ENCODE measurements at regions not wholly inside any gene's neighbourhood (a gene's known extent, or its start where the extent isn't known, plus 50 kb on each side); places are given as distances from the start of the nearest gene placed in this dataset.

DNA sequence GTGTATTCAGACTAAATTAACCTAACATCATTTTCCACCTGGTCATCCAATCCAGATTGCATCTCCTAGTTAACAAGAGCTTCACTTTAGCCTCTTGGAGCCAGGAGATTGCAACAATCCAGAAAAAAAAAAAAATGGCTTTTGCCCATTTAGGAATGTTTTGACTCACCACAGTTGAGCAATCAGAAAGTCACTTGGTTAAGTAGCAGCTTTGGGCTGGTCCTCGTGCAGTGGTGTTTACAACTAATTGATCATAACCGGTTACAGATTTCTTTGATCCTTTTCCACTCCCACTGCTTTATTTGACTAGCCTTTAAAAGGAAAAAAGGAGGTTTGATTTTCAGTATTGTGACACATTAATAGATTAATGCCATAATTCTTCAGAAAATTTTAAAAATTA lies 688.8 kb upstream of the CCDC54 start:
- DNase-seq (ENCODE audit: low read depth in 2 of 2) = no peak

- DNase-seq (ENCODE audit: low read depth in 2 of 2) = no peak
Measured at GRCh38 chr3:106691476-106691875, 685.8 kb upstream of the CCDC54 start.

DNA sequence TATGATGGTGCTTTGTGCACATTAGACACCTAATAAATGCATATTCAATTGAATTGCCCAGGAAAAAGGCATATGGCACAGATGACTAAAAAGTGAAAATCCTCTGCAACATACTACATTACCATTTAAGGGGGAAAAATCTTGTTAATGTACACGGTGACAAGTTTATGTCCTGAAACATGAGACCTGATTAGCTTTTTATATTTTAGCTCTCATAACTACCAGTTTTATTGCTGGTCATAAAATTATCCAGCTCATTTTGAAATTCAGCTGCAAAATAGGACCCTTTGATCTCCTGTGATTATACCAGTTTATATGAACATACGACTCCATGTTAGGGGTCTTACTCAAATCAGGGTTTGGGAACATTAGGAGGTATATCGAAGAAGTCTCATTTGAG lies 684.6 kb upstream of the CCDC54 start:
- DNase-seq (ENCODE audit: low read depth in 2 of 2) = no peak

DNA sequence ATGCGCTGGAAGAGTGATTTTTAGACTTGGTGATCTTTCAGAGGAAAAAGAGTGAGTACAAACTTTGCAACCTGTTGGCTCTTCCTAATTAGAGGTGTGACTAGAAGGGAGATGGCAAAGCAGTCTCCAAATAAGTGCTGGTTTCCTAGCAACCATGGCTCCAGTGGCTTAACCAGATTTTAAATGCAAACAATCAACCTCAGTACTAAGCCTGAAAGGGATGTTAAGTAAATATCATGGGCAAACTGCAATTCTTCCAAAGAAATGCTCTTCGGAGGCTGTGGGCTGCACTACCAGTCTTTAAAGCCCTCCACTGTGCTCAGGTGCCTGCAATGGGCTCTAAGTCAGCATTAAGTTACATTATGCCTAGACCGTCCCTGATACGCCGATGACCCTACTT lies 678.1 kb upstream of the CCDC54 start:
- no peak for DNase-seq (ENCODE audit: low read depth in 2 of 2)

- DNase-seq (ENCODE audit: low read depth in 2 of 2) = no peak
Measured at GRCh38 chr3:106700981-106701380, 676.3 kb upstream of the CCDC54 start.

GRCh38 chr3:106703524-106703923 lies 673.7 kb upstream of the CCDC54 start:
- DNase-seq (ENCODE audit: low read depth in 2 of 2) = no peak

DNA sequence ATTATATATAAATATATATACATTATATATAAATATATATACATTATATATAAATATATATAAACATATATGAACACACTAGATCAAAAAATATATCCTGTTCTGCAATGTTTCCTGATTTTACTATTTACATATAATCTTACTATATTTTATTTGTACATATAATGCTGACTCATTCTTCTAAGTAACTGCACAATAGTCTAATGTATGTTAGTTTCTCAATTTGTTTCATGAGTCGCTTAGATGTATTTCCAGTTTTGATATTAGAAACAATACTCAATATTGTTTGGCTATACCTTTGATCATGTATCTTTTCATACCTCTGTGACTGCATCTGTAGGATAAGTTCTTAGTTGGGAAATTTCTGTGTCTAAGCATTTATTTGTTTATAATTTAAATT lies 669.9 kb upstream of the CCDC54 start:
- DNase-seq (ENCODE audit: low read depth in 2 of 2) = no peak

GRCh38 chr3:106710596-106710995 lies 666.6 kb upstream of the CCDC54 start:
- no peak for DNase-seq (ENCODE audit: low read depth in 2 of 2)

DNA sequence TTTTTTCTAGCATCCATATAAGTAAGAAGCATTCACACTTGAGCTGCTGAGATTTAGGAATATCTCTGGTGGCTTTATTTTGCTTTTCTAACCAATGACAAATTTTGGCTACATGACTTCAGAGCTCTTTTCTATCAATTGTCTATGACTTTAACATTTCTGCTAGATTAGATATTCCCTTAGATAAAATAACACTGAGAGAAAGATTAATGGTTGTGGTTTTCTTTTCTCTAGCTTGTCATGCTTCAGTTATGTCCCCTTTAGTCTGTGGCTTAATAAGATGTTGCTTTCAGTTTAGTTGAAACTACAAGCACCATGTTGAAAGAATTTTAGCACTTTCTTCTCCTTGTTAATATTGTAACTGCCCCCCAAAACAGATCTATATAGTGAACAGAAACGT lies 665.6 kb upstream of the CCDC54 start:
- no peak for DNase-seq (ENCODE audit: low read depth in 2 of 2)

GRCh38 chr3:106714400-106714799 lies 662.8 kb upstream of the CCDC54 start:
- no peak for DNase-seq (ENCODE audit: low read depth in 2 of 2)

DNA sequence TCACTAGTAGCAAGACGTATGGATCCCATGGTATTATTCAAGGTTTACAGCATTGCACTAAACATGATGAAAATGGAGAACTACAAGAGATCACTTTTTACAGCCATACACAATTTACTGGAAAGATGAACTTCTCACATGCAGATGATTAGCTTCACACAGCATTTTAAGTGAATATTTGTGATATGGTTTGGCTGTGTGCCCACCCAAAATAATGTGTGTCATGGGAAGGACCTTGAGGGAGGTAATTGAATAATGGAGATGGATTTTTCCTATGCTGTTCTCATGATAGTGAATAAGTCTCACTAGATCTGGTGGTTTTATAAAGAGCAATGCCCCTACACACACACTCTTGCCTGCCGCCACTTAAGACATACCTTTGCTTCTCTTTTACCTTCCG lies 662.0 kb upstream of the CCDC54 start:
- DNase-seq (ENCODE audit: low read depth in 2 of 2) = no peak

DNA sequence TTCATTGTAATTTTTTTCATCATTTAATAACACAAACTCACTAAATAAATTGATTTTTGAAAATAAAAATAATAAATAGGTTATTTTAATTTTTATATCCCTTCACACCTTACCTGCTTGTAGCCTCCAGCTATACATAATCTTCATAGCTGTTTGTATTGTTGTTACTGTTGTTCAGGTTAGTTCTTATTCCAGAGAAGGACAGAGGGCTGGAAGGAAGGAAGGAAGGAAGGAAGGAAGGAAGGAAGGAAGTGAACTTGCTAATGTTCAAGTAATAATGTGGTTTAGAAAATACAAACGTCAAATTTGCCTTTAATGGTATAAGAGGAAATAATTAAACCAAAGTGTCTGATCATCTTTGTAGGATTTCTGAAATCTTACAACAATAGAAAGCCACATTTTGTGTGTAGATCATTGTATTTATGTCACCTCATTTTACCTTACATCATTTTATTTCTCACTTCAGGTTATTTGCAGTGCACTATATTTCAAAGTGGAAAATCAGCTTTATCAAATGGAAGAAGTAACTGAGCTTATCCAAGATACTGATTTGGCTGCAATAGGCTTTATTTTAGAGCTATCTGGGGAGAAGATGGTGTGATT lies 660.0 kb upstream of the CCDC54 start:
- DNase-seq (ENCODE audit: low read depth in 2 of 2) = no peak

- no peak for DNase-seq (ENCODE audit: low read depth in 2 of 2)
Measured at GRCh38 chr3:106719077-106719476, 658.2 kb upstream of the CCDC54 start.

GRCh38 chr3:106719583-106719982 lies 657.7 kb upstream of the CCDC54 start:
- DNase-seq (ENCODE audit: low read depth in 2 of 2) = no peak

DNA sequence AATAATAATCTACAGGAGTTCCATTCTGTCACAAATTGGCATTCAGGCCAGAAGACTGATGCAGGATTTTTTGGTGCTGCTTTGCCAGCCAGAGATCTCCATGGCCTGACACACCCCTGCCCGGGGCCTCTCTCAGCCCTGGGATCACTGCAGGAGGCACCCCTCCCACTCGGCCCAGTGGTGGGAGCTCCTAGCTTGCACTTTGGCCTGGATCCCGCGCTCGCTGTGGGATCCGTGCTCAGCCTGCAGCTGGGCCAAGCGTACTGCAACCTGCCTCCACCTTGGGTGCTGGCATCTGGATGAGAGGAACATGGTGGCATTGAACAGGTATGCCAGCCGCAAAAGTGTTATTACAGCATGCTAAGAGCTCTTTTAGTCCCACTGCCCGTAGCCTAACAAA lies 656.7 kb upstream of the CCDC54 start:
- no peak for DNase-seq (ENCODE audit: low read depth in 2 of 2)

DNA sequence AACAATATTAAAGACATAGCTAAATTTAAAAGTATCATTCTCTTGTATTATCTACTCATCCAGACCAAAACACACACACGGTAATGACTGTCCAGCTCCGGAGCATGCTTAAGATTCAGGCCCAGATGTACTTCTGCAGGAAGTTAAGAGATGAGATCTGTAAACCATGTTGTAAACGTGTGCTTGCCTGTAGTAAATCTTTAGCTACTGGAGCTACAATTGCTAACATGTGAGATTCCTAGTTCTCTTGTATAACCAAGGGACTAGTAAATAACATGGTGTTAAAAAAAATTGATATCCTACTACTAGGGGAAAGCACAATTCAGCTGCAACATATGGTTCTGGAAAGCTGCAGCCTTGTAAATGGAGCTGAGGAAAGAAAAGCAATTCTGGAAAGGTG lies 651.7 kb upstream of the CCDC54 start:
- no peak for DNase-seq (ENCODE audit: low read depth in 2 of 2)

DNA sequence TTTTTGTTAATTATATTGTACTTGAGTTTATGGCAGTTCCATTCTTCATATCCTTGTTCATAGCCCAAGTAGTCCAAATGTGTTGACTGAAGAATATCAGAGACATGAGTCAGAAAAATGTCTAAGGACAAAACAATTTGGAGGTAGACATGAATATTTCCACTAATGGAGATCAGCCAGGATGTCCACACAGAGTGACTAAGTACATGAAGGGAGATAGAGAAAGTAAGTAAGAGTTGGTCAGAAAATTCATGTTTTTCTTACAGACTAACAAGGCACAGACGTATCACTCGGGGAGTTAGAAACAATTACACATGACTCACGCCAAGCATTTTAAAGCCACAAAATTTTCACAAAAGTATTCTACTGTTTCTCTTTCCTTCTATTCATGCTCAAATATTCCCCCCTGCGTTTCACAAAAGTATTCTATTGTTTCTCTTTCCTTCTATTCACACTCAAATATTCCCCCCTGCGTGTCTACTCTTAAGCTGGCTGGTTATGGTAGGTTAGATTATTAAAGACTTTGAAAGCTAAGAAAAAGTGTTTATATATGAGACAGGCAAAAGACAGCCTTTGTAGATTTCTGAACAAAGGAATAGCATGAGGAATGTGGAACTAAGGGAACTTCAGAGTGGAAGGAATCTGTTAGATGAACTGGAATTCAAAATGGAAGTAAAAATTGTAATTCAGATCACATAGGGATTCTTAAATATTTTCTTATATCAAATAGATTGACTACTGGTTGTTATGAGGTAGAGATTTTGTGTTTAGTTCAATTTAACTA lies 648.7 kb upstream of the CCDC54 start:
- no peak for DNase-seq (ENCODE audit: low read depth in 2 of 2)

DNA sequence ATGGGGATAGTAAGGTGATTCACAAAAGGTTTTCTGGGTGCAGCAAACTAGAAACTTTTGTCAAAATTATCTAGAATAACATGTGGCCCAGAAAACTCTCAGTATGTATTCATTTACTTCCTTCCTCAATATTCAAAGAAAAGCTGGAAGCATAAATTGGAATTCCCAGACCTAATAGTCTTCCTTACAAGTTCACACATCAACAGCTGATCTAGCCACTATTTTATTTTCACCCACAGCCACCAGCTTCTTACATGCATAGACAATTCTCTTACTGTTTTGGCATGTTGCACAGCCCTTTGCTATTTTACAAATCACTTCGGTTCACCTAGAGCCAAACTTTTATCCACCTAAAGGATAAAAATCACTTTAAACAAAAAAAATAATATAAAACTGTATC lies 647.8 kb upstream of the CCDC54 start:
- no peak for DNase-seq (ENCODE audit: low read depth in 2 of 2)

- no peak for DNase-seq (ENCODE audit: low read depth in 2 of 2)
Measured at GRCh38 chr3:106731230-106731629, 646.0 kb upstream of the CCDC54 start.

DNA sequence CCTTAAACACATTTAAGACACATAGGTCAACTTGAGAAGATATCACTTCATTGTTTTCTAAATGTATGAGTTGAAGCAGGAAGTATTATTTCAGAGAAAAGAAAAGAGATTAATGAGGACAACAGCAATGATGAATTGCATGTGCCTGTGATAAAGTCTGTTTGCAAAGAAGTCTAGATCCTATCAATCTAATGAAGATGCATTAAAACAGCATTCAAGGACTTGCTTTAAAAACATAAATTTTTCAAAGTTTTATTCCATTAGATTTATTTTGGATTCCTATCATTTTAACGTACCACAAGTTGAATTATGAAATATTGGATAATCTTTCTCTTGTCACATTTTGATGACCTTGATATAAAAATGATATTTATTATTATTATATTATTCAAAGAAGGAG lies 642.5 kb upstream of the CCDC54 start:
- DNase-seq (ENCODE audit: low read depth in 2 of 2) = no peak

- DNase-seq (ENCODE audit: low read depth in 2 of 2) = no peak
Measured at GRCh38 chr3:106737265-106737664, 640.0 kb upstream of the CCDC54 start.

GRCh38 chr3:106740116-106740515 lies 637.1 kb upstream of the CCDC54 start:
- DNase-seq (ENCODE audit: low read depth in 2 of 2) = no peak

GRCh38 chr3:106745344-106746168 lies 631.7 kb upstream of the CCDC54 start:
- no peak for DNase-seq (ENCODE audit: low read depth in 2 of 2)
